Mammary epithelial cell (primary cell): ENCODE measurements at regions not wholly inside any gene's neighbourhood (a gene's known extent, or its start where the extent isn't known, plus 50 kb on each side); places are given as distances from the start of the nearest gene placed in this dataset.

Experiments used
- CTCF ChIP-seq, 2 donors: IDR thresholded peaks in 1 of 2; conservative IDR thresholded peaks in 1 of 2; 2 replicates each; pipeline ENCODE4 v1.5.1; 2011 to 2012; ENCODE audit warnings: inconsistent platforms in 2 of 2, low read length in 2 of 2, mild to moderate bottlenecking in 2 of 2, control low read depth in 1 of 2, low read depth in 1 of 2; ENCODE audit not compliant: insufficient read depth in 1 of 2; ENCODE audit errors: extremely low read depth in 1 of 2
- EZH2 ChIP-seq: IDR thresholded peaks from 2 replicates; pipeline ENCODE4 v1.6.1; 2012; ENCODE audit warnings: low read length, inconsistent platforms, borderline replicate concordance

- TF ChIP-seq CTCF (conservative IDR thresholded peaks at IDR 0.05 in 1 of 2, IDR thresholded peaks at IDR 0.05 in 1 of 2; ENCODE audit: extremely low read depth in 1 of 2, insufficient read depth in 1 of 2, low read depth in 1 of 2, low read length in 2 of 2), result no peak
- no peak for TF ChIP-seq EZH2
Measured at GRCh38 chr22:49170053-49170452, 657.6 kb downstream of the BRD1 start.
